ENCODE measurements at regions not wholly inside any gene's neighbourhood (a gene's known extent, or its start where the extent isn't known, plus 50 kb on each side); places are given as distances from the start of the nearest gene placed in this dataset.

DNA sequence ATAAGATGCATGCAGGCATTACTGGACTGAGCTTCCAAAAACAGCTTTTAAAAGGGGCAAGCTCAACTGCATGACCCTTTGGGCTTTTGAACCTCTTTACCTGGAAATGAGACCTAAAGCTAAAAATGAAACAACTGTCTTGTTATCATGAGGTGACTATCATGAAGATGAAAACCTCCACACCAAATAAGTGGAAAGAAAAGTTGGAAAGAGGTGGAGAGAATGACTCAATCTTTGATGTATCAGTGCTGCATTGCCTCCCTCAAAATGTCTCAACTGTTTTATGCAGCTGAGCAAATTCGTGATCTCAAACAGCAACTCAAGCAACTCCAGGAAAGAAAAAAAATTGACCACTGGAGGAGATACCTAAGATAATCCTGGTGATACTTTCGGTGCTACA is 307.1 kb downstream of the KBTBD8 start:
- Histone ChIP-seq H3K9ac (ENCODE audit: low read depth, low read length, poor library complexity, severe bottlenecking) (no peak overlapping the region), H3K27me3 (ENCODE audit: insufficient read depth, low read length, poor library complexity, severe bottlenecking) (no peaks in the 10 kb centered on the region), H2AFZ (ENCODE audit: low read length) (no peak overlapping the region), H3F3A (ENCODE audit: low read depth) (no peaks in the 10 kb centered on the region), H3K9me2 (replicated peaks; ENCODE audit: low read depth, low read length) (no peaks in the 10 kb centered on the region), H3K4me3 (ENCODE audit: low read length, poor library complexity, severe bottlenecking) (no peak overlapping the region), H4K20me1 (ENCODE audit: insufficient read depth, low read length, poor library complexity, severe bottlenecking) (no peaks in the 10 kb centered on the region), H3K36me3 (ENCODE audit: insufficient read depth, low read length) (no peaks in the 10 kb centered on the region), H3K4me1 (ENCODE audit: insufficient read depth, low read length, poor library complexity, severe bottlenecking) (no peaks in the 10 kb centered on the region), H3K4me2 (ENCODE audit: low read depth, low read length, poor library complexity, severe bottlenecking) (no peak overlapping the region), H3K9me3 (ENCODE audit: insufficient read depth, low read depth, low read length) (no peaks in the 10 kb centered on the region), H3K79me2 (ENCODE audit: insufficient read depth, low read length) (no peaks in the 10 kb centered on the region)
- no peak for TF ChIP-seq EZH2phosphoT487 (IDR thresholded peaks at IDR 0.05; ENCODE audit: borderline replicate concordance)
- TF ChIP-seq, protein P1, sequence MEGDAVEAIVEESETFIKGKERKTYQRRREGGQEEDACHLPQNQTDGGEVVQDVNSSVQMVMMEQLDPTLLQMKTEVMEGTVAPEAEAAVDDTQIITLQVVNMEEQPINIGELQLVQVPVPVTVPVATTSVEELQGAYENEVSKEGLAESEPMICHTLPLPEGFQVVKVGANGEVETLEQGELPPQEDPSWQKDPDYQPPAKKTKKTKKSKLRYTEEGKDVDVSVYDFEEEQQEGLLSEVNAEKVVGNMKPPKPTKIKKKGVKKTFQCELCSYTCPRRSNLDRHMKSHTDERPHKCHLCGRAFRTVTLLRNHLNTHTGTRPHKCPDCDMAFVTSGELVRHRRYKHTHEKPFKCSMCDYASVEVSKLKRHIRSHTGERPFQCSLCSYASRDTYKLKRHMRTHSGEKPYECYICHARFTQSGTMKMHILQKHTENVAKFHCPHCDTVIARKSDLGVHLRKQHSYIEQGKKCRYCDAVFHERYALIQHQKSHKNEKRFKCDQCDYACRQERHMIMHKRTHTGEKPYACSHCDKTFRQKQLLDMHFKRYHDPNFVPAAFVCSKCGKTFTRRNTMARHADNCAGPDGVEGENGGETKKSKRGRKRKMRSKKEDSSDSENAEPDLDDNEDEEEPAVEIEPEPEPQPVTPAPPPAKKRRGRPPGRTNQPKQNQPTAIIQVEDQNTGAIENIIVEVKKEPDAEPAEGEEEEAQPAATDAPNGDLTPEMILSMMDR (conservative IDR thresholded peaks at IDR 0.05; ENCODE audit: low read length) = no peak

DNA sequence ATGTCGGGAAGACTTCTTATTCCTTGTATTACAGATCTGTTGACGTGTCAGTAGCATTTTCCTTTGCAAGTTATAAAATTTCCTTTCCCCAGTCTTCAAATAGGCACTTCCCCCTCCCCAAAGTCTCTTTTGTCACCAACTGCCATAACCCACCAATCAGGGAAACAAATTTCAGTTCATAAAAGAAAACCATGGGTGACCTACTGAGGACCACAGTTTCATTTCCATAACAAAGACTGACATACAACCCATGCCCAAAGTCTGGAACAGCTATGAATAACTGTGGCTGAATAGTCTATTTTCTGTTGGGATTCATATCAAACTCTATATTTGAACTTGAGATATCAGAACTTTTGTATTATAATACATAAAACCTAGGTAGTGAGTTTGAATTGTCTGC is 307.8 kb downstream of the KBTBD8 start:
- Histone ChIP-seq H3K4me2 (ENCODE audit: low read depth, low read length, poor library complexity, severe bottlenecking) (no peak overlapping the region), H3K27me3 (ENCODE audit: insufficient read depth, low read length, poor library complexity, severe bottlenecking) (no peaks in the 10 kb centered on the region), H3K36me3 (ENCODE audit: insufficient read depth, low read length) (no peaks in the 10 kb centered on the region), H3K4me3 (ENCODE audit: low read length, poor library complexity, severe bottlenecking) (no peak overlapping the region), H3K4me1 (ENCODE audit: insufficient read depth, low read length, poor library complexity, severe bottlenecking) (no peaks in the 10 kb centered on the region), H3F3A (ENCODE audit: low read depth) (no peaks in the 10 kb centered on the region), H3K9ac (ENCODE audit: low read depth, low read length, poor library complexity, severe bottlenecking) (no peak overlapping the region), H2AFZ (ENCODE audit: low read length) (no peak overlapping the region), H3K9me2 (replicated peaks; ENCODE audit: low read depth, low read length) (no peaks in the 10 kb centered on the region), H3K79me2 (ENCODE audit: insufficient read depth, low read length) (no peaks in the 10 kb centered on the region), H3K9me3 (ENCODE audit: insufficient read depth, low read depth, low read length) (no peaks in the 10 kb centered on the region), H4K20me1 (ENCODE audit: insufficient read depth, low read length, poor library complexity, severe bottlenecking) (no peaks in the 10 kb centered on the region)
- no peak for TF ChIP-seq EZH2phosphoT487 (IDR thresholded peaks at IDR 0.05; ENCODE audit: borderline replicate concordance)
- TF ChIP-seq, protein P1 (conservative IDR thresholded peaks at IDR 0.05; ENCODE audit: low read length) = no peak

DNA sequence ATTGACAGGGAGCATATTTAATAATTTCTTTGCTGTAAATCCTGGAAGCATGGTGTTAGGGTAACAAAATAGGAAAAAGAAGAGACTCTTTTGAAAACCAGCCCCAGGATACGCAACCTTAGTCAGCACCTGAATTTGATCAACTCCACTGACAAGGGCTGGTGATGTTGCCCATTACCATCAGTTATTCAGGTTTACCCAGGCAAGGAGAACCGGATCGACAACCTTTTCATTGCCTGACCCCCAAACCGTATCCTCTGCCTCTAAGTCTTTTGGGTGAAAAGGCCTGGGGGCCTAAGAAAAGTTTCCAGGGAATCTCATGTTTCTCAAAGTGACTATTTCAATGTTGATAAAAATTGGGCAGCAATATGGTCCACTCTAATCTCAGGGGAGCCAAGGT is 313.3 kb downstream of the KBTBD8 start:
- Histone ChIP-seq H3F3A (ENCODE audit: low read depth) (no peaks in the 10 kb centered on the region), H3K79me2 (ENCODE audit: insufficient read depth, low read length) (no peaks in the 10 kb centered on the region), H3K4me1 (ENCODE audit: insufficient read depth, low read length, poor library complexity, severe bottlenecking) (no peaks in the 10 kb centered on the region), H3K9me3 (ENCODE audit: insufficient read depth, low read depth, low read length) (no peaks in the 10 kb centered on the region), H3K9me2 (replicated peaks; ENCODE audit: low read depth, low read length) (no peaks in the 10 kb centered on the region), H3K4me2 (ENCODE audit: low read depth, low read length, poor library complexity, severe bottlenecking) (no peak overlapping the region), H4K20me1 (ENCODE audit: insufficient read depth, low read length, poor library complexity, severe bottlenecking) (no peaks in the 10 kb centered on the region), H3K9ac (ENCODE audit: low read depth, low read length, poor library complexity, severe bottlenecking) (no peak overlapping the region), H3K27me3 (ENCODE audit: insufficient read depth, low read length, poor library complexity, severe bottlenecking) (no peaks in the 10 kb centered on the region), H3K36me3 (ENCODE audit: insufficient read depth, low read length) (no peaks in the 10 kb centered on the region), H3K4me3 (ENCODE audit: low read length, poor library complexity, severe bottlenecking) (no peak overlapping the region), H2AFZ (ENCODE audit: low read length) (no peak overlapping the region)
- TF ChIP-seq, protein P1 (conservative IDR thresholded peaks at IDR 0.05; ENCODE audit: low read length) = no peak
- TF ChIP-seq EZH2phosphoT487 (IDR thresholded peaks at IDR 0.05; ENCODE audit: borderline replicate concordance) = no peak
